COLO668 (cell line): ENCODE measurements at regions not wholly inside any gene's neighbourhood (a gene's known extent, or its start where the extent isn't known, plus 50 kb on each side); places are given as distances from the start of the nearest gene placed in this dataset.
"Not testable (repeated sequence)": the region's sequence is repeated elsewhere in the genome, so short reads cannot be mapped to it uniquely, and the experiment has no call there.

Source experiments
- DNase-seq: peaks from one replicate; lab custom pipeline; 2025; ENCODE audit not compliant: unreplicated experiment; lab: John Stamatoyannopoulos, UW

DNA sequence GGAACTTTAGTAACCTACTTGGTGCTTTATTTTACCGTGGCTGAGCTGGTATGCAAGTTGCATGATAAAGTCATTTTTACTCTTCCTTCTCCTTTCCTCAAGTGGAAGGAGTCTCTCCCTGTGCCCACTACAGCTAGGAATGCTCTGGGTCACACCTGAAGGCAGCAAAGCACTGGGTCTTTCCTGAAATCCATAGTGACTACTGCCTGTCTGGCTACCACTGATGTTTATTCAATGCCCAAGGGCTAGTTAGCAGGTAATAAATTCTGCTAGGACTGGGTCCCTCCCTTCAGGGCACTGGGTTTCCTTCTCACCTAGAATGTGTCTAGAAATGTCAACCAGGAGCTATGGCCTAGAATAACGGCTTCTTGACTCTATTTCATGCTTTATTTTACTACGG is 1081.4 kb downstream of the FAT4 start:
- DNase-seq: no peak

DNA sequence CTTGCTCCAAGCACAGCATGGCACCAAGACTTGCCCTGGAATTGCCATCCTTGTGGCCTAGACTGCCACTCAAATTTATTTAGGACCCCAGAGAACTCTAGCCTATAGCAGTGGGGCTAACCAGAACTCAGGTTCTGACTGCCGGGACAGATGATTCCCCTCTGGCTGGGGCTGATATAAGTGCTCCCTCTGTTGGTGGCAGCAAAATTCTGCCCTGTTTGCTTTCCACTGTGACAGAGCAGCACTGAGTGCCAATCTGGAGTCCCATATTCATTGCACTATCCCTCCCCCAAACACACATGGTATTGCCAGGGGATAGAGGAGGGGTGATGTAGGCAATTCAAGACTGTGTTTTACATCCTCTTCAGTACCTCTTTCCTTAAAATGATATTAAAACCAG is 1081.9 kb downstream of the FAT4 start:
- DNase-seq: no peak

DNA sequence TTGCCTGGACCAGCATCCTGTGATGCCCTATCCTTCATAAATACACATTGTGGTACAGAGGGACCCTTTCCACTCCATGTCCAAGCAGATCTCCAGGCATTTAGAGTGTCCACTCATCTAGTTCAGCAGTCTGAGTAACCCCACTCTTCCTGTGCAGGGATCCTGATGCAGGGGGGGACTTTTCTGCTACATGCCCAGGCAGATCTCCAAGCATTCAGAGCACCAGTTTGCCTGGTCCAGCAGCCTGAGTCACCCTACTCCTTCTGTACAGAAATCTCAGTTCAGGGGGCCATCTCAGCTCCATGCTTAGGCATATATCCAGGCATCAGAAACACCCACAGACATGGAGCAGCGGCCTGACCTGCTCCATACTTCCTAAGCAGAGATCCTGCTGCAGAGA is 1089.8 kb downstream of the FAT4 start:
- no peak for DNase-seq

DNA sequence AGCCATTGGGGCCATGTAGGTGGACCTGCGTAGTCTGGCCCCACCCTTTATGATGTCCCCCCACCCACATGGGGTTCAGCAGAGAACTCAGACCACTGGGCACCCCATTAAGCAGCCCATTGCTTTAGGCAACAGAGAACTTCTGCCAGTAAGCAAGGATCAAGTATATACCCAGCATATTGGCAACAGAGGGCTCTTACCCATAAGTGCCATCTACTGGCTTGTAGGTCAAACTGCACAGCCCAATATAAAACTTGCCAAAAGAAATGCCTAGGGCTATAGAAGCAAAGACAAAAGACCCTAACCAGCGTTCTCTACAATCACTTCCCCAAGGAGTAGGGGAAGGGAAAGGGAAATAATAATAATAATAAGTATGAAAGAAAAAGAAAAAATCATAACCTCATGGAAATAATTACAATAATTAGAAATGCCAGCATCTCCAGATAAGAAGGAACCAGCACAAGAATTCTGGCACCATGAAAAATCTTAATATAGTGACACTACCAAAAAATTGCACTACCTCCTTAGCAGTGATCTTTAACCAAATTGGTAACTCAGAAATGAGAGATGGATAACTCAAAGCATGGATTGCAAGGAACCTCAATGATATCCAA is 1090.7 kb downstream of the FAT4 start:
- DNase-seq: no peak

DNA sequence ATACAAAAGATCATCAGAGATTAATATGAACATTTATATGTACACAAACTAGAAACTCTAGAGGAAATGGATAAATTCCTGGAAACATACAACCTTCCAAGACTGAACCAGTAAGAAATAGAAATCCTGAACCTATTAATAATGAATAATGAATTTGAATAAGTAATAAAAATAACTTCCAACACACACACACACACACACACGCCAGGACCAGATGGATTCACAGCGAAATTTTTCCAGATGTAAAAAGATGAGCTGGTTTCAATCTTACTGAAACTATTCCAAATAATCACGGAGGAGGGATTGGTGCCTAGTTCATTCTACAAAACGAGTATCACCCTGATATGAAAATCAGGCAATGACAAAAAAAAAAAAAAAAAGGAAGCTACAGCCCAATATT is 1095.0 kb downstream of the FAT4 start:
- DNase-seq: no peak

DNA sequence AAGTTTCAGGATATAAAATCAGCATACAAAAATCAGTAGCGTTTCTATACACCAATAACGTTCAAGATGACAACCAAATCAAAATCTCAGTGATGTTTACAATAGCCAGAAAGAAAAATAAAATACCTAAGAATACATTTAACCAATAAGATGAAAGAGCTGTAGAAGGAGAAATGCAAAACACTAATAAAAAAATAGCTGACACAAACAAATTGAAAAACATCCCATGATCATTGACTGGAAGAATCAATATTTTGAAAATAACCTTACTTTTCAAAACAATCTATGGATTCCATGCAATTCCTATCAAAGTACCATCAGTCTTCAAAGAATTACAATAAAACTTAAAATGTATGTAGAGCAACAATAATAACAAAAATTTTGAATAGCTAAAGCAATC is 1096.3 kb downstream of the FAT4 start:
- DNase-seq: no peak

DNA sequence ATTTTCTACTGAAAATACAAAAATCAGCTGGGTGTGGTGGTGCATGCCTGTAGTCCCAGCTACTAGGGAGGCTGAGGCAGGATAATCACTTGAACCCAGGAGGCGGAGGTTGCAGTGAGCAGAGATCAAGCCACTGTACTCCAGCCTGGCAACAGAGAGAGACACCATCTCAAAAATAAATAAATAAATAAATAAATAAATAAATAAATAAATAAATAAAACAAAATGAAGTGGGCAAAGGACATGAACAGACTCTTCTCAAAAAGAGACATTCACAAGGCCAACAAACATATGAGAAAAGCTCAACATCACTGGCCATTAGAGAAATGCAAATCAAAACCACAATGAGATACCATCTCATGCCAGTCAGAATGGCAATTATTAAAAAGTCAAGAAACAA is 1097.6 kb downstream of the FAT4 start:
- not testable (repeated sequence) for DNase-seq

DNA sequence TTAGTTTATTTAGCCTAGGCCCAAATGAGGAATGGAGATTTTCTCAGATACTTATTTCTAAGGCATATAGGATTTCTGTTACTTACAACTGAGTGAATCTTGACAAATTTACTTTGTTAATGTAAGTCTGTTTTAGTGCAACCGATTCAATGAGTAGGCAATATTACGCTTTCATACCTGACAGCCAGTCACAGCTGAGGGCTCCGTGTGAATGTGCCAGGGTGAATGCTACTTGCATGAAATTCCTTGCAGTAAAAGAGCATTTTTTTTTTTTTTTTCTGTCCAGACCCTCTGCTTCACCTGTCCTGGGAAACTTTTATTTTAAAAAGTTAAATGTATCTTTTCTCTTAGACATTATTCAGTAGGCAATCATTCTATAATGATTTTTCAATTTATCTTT is 1100.0 kb downstream of the FAT4 start:
- no peak for DNase-seq

DNA sequence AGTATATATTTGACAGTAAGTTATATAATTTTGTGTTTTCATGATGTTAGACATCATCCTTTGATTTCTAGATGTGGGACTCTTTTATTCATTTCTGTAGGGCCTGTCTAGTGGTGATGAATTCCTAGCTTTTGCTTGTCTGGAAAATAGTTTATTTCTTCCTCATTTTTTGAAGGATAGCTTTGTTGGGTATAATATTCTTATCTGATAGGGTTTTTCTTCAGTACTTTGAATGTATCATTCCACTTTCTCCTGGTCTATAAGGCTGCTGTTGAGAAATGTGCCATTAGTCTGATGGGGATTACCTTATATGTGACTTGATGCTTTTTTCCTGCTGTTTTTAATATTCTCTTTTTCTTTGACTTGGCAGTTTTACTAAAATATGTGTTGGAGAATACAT is 1104.5 kb downstream of the FAT4 start:
- DNase-seq: no peak

DNA sequence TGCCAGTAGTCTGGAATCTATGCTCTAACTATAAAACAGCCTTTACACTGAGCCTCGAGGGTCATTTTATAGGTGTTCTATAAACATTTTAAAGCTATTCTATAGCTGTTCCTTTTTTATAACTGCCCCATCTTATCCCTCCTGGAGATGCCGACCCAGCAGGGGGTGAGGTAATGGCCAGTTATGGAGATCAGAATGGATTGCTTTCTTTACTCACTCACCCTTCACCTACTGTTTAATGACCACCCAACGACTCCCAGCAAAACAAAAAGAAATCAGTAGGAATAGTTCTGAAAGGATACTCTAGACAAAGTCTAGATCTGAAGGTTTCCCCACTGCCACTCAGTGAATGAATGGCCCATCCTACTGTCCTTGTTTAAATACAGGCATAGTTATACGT is 1113.1 kb downstream of the FAT4 start:
- no peak for DNase-seq

DNA sequence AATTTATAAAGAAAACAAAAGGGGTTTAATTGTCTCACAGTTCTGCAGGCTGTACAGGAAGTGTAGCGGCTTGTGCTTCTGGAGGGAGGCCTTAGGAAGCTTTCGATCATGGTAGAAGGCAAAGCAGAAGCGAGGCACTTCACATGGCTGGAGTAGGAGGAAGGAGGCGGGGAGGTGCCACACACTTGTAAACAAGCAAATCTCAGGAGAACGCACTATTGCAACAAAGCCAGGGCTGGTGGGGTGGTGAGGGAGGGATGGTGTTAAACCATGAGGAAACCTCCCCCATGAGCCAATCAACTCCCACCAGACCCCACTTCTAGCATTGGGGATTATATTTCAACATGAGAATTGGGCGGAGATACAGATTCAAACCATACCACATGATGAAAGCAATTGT is 1116.3 kb downstream of the FAT4 start:
- DNase-seq: no peak

DNA sequence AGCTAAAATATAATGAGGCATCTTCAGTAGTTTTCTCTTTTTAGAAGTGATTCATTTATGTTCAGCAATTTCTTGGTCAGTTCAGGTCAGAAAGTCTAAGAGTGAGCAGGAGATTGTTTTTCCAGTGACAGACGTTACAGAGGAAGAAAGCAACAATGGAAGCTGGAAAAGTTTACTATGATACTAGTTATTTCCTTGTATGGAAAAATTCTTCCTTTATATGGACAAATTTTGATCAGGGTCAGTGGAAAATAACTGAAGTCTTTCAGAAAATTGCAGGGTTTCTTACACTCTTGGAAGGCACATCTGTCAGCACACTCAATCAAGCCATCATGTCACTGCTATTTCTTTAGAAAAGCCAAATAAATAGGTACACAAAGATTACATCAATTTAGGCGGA is 1120.7 kb downstream of the FAT4 start:
- no peak for DNase-seq

DNA sequence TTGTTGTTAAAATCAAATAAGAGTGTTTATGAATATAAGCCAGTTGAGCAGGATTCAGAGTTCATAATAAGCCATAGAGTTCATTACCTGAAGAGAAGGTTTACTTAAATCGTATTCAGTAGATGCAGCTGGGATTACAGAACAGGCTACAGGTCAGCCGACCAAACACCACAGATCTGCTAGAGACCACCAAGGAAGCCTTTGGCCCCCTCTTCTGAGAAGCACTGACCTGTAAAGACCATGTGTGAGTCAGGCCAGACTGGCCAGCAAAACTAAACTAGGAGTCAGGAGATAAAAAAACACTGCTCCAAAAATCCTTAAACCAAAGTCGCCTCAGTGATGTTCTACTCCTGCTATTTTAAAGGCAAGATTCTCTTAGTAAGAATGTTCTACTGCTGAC is 1125.5 kb downstream of the FAT4 start:
- DNase-seq: no peak

DNA sequence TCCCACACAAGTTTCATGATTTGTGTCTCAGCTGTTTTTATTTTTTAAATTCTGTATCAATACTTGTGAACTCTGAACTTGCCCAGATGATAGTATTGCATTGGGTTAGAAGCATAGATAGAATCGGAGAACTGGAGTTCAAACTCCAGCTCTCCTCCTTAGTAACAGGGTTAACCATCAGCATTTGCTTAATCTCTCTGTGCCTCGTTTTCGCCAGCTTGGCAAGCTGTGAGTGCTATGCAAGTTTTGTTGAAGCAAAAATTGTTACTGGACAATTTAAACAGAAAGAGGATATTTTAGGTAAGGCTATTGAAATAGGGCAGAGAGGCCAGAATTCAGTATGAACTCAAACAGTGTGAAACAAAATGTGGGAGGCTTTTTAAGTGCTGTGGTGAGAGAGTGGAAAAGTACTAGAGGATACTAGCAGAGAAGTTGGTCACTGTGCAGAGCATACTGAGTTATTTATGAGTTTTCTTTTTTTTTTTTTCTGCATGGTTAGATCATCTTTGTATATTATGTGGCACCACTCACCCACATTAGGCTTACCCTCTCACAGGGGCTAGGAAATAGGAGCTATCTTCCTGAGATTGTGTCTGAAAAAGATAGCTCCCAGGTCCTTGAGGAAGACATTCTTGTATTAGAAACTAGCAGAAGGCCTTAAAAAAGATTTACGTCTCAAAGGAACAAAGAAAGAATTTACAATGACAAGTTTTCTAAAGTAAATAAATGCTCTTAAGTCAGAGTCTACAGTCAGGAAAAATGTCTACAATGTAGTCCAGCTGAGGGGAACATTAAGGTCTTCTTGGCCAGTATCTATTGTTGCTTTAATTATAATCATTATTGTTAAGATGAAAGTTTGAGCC is 1126.6 kb downstream of the FAT4 start:
- DNase-seq: no peak

DNA sequence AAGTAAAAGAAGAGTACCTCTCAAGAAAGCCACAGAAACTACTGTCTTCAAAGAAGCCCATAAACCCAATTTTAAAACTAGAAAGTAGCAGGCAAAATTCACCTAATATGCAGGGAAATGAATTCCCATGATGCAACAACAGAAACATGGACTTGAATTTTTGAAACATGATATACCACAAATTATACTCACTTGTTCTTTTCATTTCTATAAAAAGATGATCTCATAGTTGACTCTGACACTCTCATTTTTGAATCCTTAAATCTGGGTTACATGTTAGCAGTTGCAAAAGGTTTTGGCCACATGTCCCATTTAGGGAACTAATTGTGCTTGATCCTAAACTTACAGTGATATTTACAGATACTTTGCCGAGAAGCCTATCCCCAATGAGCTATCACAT is 1130.8 kb downstream of the FAT4 start:
- DNase-seq: no peak

DNA sequence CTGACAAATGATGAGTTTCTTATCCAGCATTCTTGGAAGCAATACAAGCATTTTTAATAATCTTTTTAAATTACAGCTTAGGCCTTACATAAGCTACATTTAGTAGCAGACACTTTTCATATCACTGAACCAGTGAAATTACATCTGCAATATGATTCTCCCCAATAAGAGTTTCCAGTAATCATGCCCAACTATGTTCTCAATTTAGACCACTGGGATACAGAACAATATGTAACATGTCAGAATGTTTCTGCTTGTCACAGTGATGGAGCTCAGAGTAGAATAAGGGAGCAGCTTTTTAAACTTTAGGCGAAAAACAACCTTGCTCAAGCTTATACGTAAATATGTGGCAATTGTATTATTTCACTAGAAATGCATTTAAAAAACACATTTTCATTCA is 1132.2 kb downstream of the FAT4 start:
- no peak for DNase-seq

DNA sequence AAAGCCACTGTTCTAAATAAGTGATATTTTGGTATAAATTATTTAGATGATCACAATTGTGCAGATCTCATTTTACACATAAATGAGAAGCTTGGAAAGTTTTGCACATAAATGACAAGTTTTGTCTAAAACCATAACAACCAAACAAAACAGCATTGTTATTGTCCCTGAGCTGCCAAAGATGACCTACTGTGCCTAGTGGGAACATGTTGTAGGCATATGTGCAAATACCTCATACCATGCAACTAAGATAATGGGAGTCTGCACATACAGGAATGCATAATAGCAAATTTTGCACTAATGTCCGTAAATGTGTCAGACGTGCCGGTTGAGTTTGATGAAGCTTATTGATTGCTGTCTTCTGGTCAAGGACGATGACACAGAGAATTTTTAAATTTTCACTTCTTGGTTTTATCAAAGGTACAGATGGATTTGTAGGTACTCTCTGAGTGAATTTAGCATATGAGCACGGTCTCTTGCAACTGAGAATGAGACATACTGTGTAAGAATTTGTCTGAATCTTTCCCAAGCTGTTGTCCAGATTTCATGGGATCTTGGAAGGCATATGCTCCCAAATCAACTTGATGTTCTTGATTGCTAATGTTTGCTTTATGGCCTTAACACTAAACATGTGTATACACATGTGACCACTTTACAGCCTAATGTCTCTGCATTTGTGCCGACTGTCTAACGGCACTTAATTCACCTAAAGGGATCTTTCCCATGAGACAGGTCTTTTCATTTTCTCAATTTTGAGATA is 1133.5 kb downstream of the FAT4 start:
- no peak for DNase-seq

DNA sequence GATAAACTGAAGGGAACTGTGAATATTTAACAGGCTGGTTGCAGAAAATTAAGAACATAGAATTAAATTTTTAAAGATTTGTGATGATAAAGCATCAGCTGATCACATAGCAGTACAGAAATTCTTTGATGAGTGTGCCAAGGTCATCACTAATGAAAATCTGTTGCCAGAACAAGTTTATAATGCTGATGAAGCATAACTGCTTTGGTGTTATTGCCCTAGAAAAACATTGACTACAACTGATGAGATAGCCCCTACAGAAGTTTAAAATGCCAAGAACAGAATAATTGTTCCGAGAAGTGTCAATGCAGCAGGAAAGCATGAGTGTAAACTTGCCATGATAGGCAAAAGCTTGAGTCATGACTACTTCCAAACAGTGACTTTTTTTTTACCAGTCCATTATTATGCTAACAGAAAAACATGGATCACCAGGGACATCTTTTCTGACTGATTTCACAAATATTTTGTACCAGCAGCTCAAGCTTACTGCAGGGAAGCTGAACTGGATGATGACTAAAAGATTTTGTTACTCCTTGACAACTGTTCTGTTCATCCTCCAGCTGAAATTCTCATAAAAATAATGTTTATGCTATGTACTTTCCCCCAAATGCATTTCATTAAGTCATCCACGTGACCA is 1136.6 kb downstream of the FAT4 start:
- DNase-seq: no peak

DNA sequence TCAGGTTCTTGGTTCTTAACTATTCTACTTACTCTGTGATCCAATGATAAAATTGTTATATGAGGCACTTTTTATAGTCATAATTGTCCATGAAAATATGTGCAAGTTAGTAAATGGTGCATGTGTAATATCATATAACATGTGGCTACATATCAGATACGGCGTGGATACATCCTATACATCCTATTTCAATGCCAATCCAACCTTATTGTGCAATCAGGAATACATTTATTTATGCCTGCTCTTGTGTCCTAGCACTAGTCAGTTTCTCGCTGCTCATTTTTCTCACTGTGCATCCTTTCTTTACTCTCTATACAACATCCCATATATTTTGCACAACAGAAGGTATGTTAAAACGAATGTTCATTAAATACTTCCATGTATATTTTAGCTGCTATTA is 1141.1 kb downstream of the FAT4 start:
- DNase-seq: no peak

DNA sequence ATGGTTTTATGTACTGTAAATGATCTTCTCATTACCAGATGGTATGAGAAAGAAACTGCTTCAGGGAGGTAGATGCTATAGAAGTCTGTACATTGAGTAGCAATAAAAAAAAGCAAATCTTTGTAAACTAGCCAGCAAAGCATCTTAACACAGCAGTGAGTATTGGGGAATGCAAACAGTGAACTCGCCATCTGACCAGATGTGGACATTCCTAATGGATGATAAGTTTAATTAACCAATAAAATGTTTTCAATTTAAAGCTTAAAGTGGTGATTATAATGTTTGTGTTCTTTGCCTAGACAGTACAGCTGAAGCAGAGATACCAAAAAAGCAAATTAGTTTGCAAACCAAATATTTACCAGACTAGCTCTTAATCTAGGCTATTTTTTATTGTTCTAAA is 1144.2 kb downstream of the FAT4 start:
- no peak for DNase-seq

DNA sequence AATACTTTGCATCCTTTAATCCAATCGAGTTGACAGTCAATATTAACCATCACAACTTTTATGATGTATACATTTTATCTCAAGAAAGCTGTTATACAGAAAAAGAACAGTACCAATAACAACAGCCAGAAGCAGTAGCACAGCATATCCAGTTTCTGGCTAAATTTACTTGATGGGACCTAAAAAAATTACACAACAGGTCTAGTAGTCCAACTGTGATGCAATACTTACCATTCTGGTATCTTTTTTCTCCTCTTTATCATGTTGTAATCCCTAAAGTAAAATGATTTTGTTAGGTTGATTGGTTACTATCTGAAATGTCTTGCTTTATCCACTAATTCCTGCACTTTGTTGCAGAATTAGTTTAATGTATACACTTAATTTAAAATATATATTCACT is 1150.6 kb downstream of the FAT4 start:
- no peak for DNase-seq

DNA sequence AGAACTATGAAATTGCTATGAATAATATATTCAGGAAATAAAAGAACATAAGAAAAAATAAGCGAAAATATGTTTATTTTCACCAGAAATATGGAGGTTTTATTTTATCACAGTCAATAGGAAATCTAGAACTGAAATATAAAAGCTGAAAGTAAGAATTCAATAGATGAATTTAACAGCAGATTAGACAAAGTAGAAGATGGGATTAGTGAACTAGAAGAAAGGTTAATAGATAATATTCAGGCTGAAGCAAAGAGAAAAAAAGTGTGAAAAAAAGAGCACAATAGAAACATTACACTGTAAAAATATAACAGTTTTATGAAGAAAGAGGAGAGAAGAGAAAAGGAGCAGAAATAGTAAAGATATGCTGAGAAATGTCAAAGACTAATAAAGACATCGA is 1152.1 kb downstream of the FAT4 start:
- no peak for DNase-seq
